Hepatocyte (in vitro differentiated cells): ENCODE measurements at regions not wholly inside any gene's neighbourhood (a gene's known extent, or its start where the extent isn't known, plus 50 kb on each side); places are given as distances from the start of the nearest gene placed in this dataset.

Source experiments
- EZH2 ChIP-seq: fragments of 200-600 bp; sonication (generic); IDR thresholded peaks from 2 replicates; pipeline ENCODE4 v1.6.1; 2016; ENCODE audit warnings: antibody characterized with exemption, mild to moderate bottlenecking, borderline replicate concordance
- EZH2phosphoT487 ChIP-seq: fragments of 200-600 bp; sonication (generic); IDR thresholded peaks from one replicate; pipeline ENCODE4 v1.6.1; 2018; ENCODE audit warnings: antibody characterized with exemption, mild to moderate bottlenecking, low read depth, moderate library complexity; ENCODE audit not compliant: unreplicated experiment, severe bottlenecking
- TF ChIP-seq, protein P1 (sequence below): fragments of 200-600 bp; sonication (generic); IDR thresholded peaks from 2 replicates; pipeline ENCODE4 v1.5.1; 2016; ENCODE audit warnings: antibody characterized with exemption, mild to moderate bottlenecking; ENCODE audit not compliant: poor library complexity

DNA sequence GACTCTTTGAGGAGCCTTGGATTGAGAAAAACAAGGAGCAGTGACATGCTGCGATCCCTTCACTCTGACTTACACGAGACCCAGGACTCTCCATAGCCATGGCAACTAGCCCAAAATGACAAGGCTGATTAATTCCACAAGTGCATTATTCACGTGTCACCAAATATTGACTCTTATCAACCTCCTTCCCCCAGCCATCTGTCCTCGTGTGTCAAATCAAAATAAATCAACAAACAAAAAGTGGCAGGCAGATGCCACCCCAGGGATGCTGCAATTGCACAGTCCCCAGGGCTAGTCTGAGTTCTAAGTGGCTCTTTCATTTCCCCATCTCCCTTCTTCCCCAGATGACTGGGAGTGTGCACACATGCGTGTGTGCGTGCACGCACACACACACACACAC, 104.9 kb downstream of the AQP9 start:
- TF ChIP-seq, protein P1, sequence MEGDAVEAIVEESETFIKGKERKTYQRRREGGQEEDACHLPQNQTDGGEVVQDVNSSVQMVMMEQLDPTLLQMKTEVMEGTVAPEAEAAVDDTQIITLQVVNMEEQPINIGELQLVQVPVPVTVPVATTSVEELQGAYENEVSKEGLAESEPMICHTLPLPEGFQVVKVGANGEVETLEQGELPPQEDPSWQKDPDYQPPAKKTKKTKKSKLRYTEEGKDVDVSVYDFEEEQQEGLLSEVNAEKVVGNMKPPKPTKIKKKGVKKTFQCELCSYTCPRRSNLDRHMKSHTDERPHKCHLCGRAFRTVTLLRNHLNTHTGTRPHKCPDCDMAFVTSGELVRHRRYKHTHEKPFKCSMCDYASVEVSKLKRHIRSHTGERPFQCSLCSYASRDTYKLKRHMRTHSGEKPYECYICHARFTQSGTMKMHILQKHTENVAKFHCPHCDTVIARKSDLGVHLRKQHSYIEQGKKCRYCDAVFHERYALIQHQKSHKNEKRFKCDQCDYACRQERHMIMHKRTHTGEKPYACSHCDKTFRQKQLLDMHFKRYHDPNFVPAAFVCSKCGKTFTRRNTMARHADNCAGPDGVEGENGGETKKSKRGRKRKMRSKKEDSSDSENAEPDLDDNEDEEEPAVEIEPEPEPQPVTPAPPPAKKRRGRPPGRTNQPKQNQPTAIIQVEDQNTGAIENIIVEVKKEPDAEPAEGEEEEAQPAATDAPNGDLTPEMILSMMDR, result no peak
- TF ChIP-seq EZH2 (no peak), EZH2phosphoT487 (no peak)
